Fibroblast of lung (primary cell): ENCODE measurements at regions not wholly inside any gene's neighbourhood (a gene's known extent, or its start where the extent isn't known, plus 50 kb on each side); places are given as distances from the start of the nearest gene placed in this dataset.

Experiments
- CTCF ChIP-seq, 2 donors: IDR thresholded peaks in 1 of 2; conservative IDR thresholded peaks in 1 of 2; 1 replicate in 1 of 2; 2 replicates in 1 of 2; pipeline ENCODE4 v1.5.1; 2011 to 2012; ENCODE audit warnings: low read length in 2 of 2, control low read depth in 1 of 2, inconsistent platforms in 1 of 2, low read depth in 1 of 2, mild to moderate bottlenecking in 1 of 2
- EZH2 ChIP-seq: IDR thresholded peaks from 2 replicates; pipeline ENCODE4 v1.5.1; 2012; ENCODE audit warnings: low read length, control low read depth, mild to moderate bottlenecking; ENCODE audit errors: missing control alignments

- no peak for TF ChIP-seq CTCF (conservative IDR thresholded peaks at IDR 0.05 in 1 of 2, IDR thresholded peaks at IDR 0.05 in 1 of 2; ENCODE audit: low read depth in 1 of 2, low read length in 2 of 2)
- TF ChIP-seq EZH2: no peak
Observed at GRCh38 chr17:73941919-73942530, 261.5 kb upstream of the RPL38 start.
